OCI-LY7 (cell line): ENCODE measurements at regions not wholly inside any gene's neighbourhood (a gene's known extent, or its start where the extent isn't known, plus 50 kb on each side); places are given as distances from the start of the nearest gene placed in this dataset.

Source experiments
- BruUV-seq: library from RNA; stranded (reverse); fragments of 400-500 nt; replicated peaks from 2 replicates; lab custom pipeline; 2021; lab: Mats Ljungman, UMichigan
- CTCF ChIA-PET: fragments of 300-600 bp; sonication (Branson Sonifier 250); formaldehyde crosslinking; loops from one replicate; lab custom pipeline; 2022; ENCODE audit warnings: antibody characterized with exemption; ENCODE audit not compliant: unreplicated experiment; lab: Charles Lee
- POLR2A ChIA-PET: fragments of 300-600 bp; sonication (Branson Sonifier 250); formaldehyde crosslinking; loops from one replicate; lab custom pipeline; 2022; ENCODE audit warnings: antibody characterized with exemption; lab: Charles Lee
- DNase-seq: peaks from one replicate; pipeline ENCODE4 v3.0.0-alpha.2; 2015; ENCODE audit warnings: low spot score
- H2AFZ ChIP-seq: fragments of 200-600 bp; sonication (generic), shearing (Covaris generic); 2 replicates; pipeline ENCODE4 v1.6.1; 2014; ENCODE audit warnings: mild to moderate bottlenecking, antibody characterized with exemption, low read length, moderate library complexity
- H3K27ac ChIP-seq: fragments of 200-600 bp; sonication (generic); 2 replicates; pipeline ENCODE4 v1.5.1; 2014; ENCODE audit warnings: mixed run types, low read depth, mild to moderate bottlenecking, moderate library complexity, low read length, inconsistent platforms; ENCODE audit not compliant: poor library complexity, severe bottlenecking
- H3K36me3 ChIP-seq: fragments of 200-600 bp; sonication (generic); 2 replicates; pipeline ENCODE4 v1.6.1; 2014; ENCODE audit warnings: mild to moderate bottlenecking, antibody characterized with exemption, low read length, moderate library complexity, mixed read lengths; ENCODE audit not compliant: insufficient read depth
- H3K4me1 ChIP-seq: fragments of 200-600 bp; sonication (generic); 2 replicates; pipeline ENCODE4 v1.5.1; 2014; ENCODE audit warnings: mild to moderate bottlenecking, low read length; ENCODE audit not compliant: insufficient read depth, poor library complexity, severe bottlenecking
- H3K4me2 ChIP-seq: fragments of 200-600 bp; sonication (generic); 2 replicates; pipeline ENCODE4 v1.6.1; 2014; ENCODE audit warnings: mild to moderate bottlenecking, low read length
- H3K4me3 ChIP-seq: fragments of 200-600 bp; sonication (generic); 2 replicates; pipeline ENCODE4 v1.5.1; 2014; ENCODE audit warnings: mild to moderate bottlenecking, low read depth, low read length; ENCODE audit not compliant: poor library complexity, severe bottlenecking
- H3K79me2 ChIP-seq: fragments of 200-600 bp; sonication (generic); 2 replicates; pipeline ENCODE4 v1.6.1; 2016; ENCODE audit warnings: low read depth, mild to moderate bottlenecking, low read length, moderate library complexity, mixed read lengths; ENCODE audit not compliant: insufficient read depth
- H3K9me2 ChIP-seq: fragments of 200-600 bp; sonication (generic); 2 replicates; pipeline ENCODE4 v1.6.1; 2016; ENCODE audit warnings: mild to moderate bottlenecking, low read length, mixed read lengths; ENCODE audit not compliant: insufficient read depth
- H3K9me3 ChIP-seq: fragments of 200-600 bp; sonication (generic); 2 replicates; pipeline ENCODE4 v1.6.1; 2014; ENCODE audit warnings: mild to moderate bottlenecking, mixed run types, low read length, mixed read lengths
- H4K20me1 ChIP-seq: fragments of 200-600 bp; sonication (generic); 2 replicates; pipeline ENCODE4 v1.6.1; 2014; ENCODE audit warnings: mild to moderate bottlenecking, antibody characterized with exemption, low read length, moderate library complexity, mixed read lengths; ENCODE audit not compliant: insufficient read depth
- CTCF ChIP-seq: fragments of 200-600 bp; sonication (generic); conservative IDR thresholded peaks from 2 replicates; pipeline ENCODE4 v1.5.1; 2014; ENCODE audit warnings: mild to moderate bottlenecking, antibody characterized with exemption, low read length, moderate library complexity, mixed read lengths
- EZH2phosphoT487 ChIP-seq: fragments of 200-600 bp; sonication (generic); IDR thresholded peaks from 2 replicates; pipeline ENCODE4 v1.6.1; 2018; ENCODE audit warnings: low read depth, borderline replicate concordance, mild to moderate bottlenecking, mixed run types, antibody characterized with exemption, low read length, moderate library complexity, mixed read lengths
- intact Hi-C: fragments of 100-400 bp; cut with micrococcal nuclease; formaldehyde crosslinking; loops from one replicate; pipeline ENCODE4 v1.10.0; 2022; ENCODE audit not compliant: unreplicated experiment

- Histone ChIP-seq H4K20me1 (no peaks in the 10 kb centered on the region), H3K27ac (no peak overlapping the region), H3K79me2 (no peaks in the 10 kb centered on the region), H3K36me3 (no peaks in the 10 kb centered on the region), H2AFZ (peak overlapping the region; percentile 47; the same call in 1 of the 2 replicates), H3K4me2 (no peak overlapping the region), H3K4me1 (no peaks in the 10 kb centered on the region), H3K4me3 (no peak overlapping the region), H3K9me3 (no peaks in the 10 kb centered on the region), H3K9me2 (no peaks in the 10 kb centered on the region)
- ChIA-PET CTCF (interaction anchor here (0.6 kb wide), 1 partner anchor 634 kb away, joined by 3 read pairs; no protein-coding TSS in a partner anchor), POLR2A (interaction anchor here (0.6 to 2.3 kb wide), 4 partner anchors 10 to 29 kb away, joined by 3 to 9 read pairs (median 3); no protein-coding TSS in a partner anchor)
- intact Hi-C loops, result no loop called here
- TF ChIP-seq CTCF (no peak), EZH2phosphoT487 (no peak)
- DNase-seq, result no peak
- BruUV-seq, result no TSS peak
Observed at GRCh38 chr14:87171141-87171540, 821.8 kb downstream of the GALC start.

GRCh38 chr14:87170179-87170578 lies 822.8 kb downstream of the GALC start:
- Histone ChIP-seq H3K4me2 (no peak overlapping the region), H4K20me1 (no peaks in the 10 kb centered on the region), H3K36me3 (no peaks in the 10 kb centered on the region), H3K4me1 (no peaks in the 10 kb centered on the region), H3K4me3 (no peak overlapping the region), H3K9me2 (no peaks in the 10 kb centered on the region), H3K27ac (no peak overlapping the region), H3K9me3 (no peaks in the 10 kb centered on the region), H2AFZ (no peak overlapping the region), H3K79me2 (no peaks in the 10 kb centered on the region)
- POLR2A ChIA-PET, result interaction anchor here (2.3 kb wide), 1 partner anchor 11 kb away, joined by 9 read pairs; no protein-coding TSS in a partner anchor
- no peak for DNase-seq
- no TSS peak for BruUV-seq
- intact Hi-C loops, result no loop called here
- no peak for TF ChIP-seq EZH2phosphoT487
- no peak for TF ChIP-seq CTCF
- CTCF ChIA-PET, result no interaction called here

GRCh38 chr14:87169362-87169761 lies 823.6 kb downstream of the GALC start:
- Histone ChIP-seq H3K9me3 (no peaks in the 10 kb centered on the region), H3K79me2 (no peaks in the 10 kb centered on the region), H3K27ac (no peak overlapping the region), H3K36me3 (no peaks in the 10 kb centered on the region), H3K4me1 (no peaks in the 10 kb centered on the region), H3K4me3 (no peak overlapping the region), H3K4me2 (no peak overlapping the region), H3K9me2 (no peaks in the 10 kb centered on the region), H2AFZ (peak overlapping the region; percentile 30; the same call in 1 of the 2 replicates), H4K20me1 (no peaks in the 10 kb centered on the region)
- DNase-seq, result no peak
- CTCF ChIA-PET, result no interaction called here
- no TSS peak for BruUV-seq
- intact Hi-C loops, result no loop called here
- POLR2A ChIA-PET, result interaction anchor here (0.8 kb wide), 1 partner anchor 113 kb away, joined by 3 read pairs; no protein-coding TSS in a partner anchor
- TF ChIP-seq CTCF (no peak), EZH2phosphoT487 (no peak)
